Keratinocyte (primary cell): ENCODE measurements at regions not wholly inside any gene's neighbourhood (a gene's known extent, or its start where the extent isn't known, plus 50 kb on each side); places are given as distances from the start of the nearest gene placed in this dataset.

Experiments used
- EZH2 ChIP-seq: IDR thresholded peaks from one replicate; pipeline ENCODE4 v1.6.1; 2012; ENCODE audit warnings: inconsistent platforms, mild to moderate bottlenecking, low read length, moderate library complexity
- TF ChIP-seq, protein P1 (sequence below), 3 experiments: IDR thresholded peaks in 1 of 3; conservative IDR thresholded peaks in 1 of 3; optimal IDR thresholded peaks in 1 of 3; 2 replicates in 2 of 3; 3 replicates in 1 of 3; pipeline versions ENCODE3 to v1.5.1; 2011; ENCODE audit warnings: low read length in 3 of 3, mild to moderate bottlenecking in 3 of 3, moderate library complexity in 2 of 3, control low read depth in 1 of 3, inconsistent platforms in 1 of 3; ENCODE audit not compliant: insufficient read depth in 2 of 3; ENCODE audit errors: extremely low read depth in 1 of 3

DNA sequence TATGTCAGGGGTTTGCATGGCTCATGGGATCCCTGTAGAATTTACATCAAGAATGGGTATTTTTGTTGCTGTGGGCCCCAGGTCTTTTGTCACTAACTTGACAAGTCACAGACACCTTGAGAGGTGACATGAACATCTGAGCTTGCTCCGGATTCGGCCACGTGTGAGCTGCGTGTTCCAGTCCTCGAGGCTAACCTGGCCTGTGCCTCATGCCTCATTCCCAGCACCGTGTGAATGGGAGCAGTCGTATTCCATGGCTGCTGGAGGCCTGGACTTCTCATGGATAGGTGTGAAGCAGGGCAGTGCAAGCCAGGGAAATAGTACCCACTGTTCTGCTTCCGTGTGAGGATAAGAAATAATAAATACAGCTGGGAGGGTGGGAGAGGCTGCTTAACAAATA lies 423.5 kb downstream of the OCA2 start:
- TF ChIP-seq, protein P1, sequence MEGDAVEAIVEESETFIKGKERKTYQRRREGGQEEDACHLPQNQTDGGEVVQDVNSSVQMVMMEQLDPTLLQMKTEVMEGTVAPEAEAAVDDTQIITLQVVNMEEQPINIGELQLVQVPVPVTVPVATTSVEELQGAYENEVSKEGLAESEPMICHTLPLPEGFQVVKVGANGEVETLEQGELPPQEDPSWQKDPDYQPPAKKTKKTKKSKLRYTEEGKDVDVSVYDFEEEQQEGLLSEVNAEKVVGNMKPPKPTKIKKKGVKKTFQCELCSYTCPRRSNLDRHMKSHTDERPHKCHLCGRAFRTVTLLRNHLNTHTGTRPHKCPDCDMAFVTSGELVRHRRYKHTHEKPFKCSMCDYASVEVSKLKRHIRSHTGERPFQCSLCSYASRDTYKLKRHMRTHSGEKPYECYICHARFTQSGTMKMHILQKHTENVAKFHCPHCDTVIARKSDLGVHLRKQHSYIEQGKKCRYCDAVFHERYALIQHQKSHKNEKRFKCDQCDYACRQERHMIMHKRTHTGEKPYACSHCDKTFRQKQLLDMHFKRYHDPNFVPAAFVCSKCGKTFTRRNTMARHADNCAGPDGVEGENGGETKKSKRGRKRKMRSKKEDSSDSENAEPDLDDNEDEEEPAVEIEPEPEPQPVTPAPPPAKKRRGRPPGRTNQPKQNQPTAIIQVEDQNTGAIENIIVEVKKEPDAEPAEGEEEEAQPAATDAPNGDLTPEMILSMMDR (optimal IDR thresholded peaks at IDR 0.05 in 1 of 3, IDR thresholded peaks at IDR 0.05 in 1 of 3, conservative IDR thresholded peaks at IDR 0.05 in 1 of 3; ENCODE audit: extremely low read depth in 1 of 3, insufficient read depth in 2 of 3, low read length in 3 of 3) = no peak
- no peak for TF ChIP-seq EZH2
